ENCODE measurements at regions not wholly inside any gene's neighbourhood (a gene's known extent, or its start where the extent isn't known, plus 50 kb on each side); places are given as distances from the start of the nearest gene placed in this dataset.

DNA sequence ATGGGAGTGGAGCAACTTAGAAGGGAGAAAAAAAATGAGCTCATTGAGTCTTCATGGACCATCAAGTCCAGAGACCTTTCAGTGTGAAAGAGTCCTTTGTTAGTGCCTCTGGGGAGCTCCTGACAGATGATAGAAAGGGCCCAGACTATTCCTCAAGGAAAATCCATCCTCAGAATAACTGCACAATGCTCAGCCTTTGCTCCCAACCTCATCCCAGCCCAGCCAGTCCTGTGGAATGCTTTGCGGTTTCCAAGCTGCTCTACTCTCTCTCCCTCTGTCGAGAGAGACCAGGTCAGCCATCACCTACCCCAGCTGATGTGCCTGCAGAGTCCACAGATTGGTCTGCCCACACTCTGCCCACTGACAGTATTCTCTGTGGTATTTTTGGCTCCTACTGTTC is 406.2 kb downstream of the MFSD1 start (continued):
- no peak for TF ChIP-seq PPARA (CRISPR knock-in tag; IDR thresholded peaks at IDR 0.05; ENCODE audit: borderline replicate concordance)
- no peak for TF ChIP-seq ISL1 (CRISPR knock-in tag; IDR thresholded peaks at IDR 0.05)
- no peak for TF ChIP-seq ZNF8 (CRISPR knock-in tag; IDR thresholded peaks at IDR 0.05)
- TF ChIP-seq ZNF565 (CRISPR knock-in tag; conservative IDR thresholded peaks at IDR 0.05; ENCODE audit: low read depth), result no peak
- TF ChIP-seq TCF4 (CRISPR knock-in tag; IDR thresholded peaks at IDR 0.05; ENCODE audit: borderline replicate concordance), result no peak

DNA sequence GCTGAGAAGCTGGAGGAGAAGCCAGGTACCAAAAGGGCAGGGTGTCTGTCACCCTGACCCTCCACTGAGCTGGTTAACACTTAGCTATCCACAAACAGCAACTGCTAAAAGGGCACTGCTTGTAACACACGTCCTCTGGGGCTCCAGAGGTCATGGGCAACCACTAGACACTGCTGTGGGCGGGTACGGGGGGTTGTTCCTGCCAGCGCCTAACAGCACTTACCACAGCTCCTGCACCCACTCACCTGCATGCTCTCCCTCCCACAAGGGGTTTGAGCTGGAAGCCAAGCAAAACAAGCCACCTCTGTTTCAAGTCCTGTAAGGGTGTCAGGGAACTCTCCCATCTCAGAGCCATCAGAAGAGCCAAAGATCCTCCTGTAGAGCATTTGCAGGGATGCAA is 407.6 kb downstream of the MFSD1 start:
- no peak for TF ChIP-seq SNAI2 (CRISPR knock-in tag; IDR thresholded peaks at IDR 0.05)
- TF ChIP-seq ISL1 (CRISPR knock-in tag; IDR thresholded peaks at IDR 0.05), result no peak
- TF ChIP-seq PPARA (CRISPR knock-in tag; IDR thresholded peaks at IDR 0.05; ENCODE audit: borderline replicate concordance), result no peak
- TF ChIP-seq GLIS3 (CRISPR knock-in tag; IDR thresholded peaks at IDR 0.05), result no peak
- no peak for ATAC-seq

DNA sequence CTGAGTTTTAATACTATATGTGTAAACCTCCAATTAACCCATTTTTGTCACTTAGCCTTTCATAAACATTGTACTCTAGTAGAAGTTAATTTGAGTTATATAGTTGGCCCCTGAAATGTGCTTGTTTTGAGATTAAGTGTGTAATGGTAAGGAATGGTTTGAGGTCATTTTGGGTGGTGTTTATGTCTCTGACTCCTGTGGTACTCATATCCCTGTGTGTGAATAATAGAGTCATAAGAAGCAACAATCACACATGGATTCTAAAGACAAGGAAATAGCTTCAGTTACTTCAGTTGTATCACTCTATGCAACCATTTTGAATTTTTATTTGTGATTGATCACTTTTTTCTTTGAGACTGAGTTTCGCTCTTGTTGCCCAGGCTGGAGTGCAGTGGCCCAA is 408.5 kb downstream of the MFSD1 start:
- ATAC-seq, result no peak

DNA sequence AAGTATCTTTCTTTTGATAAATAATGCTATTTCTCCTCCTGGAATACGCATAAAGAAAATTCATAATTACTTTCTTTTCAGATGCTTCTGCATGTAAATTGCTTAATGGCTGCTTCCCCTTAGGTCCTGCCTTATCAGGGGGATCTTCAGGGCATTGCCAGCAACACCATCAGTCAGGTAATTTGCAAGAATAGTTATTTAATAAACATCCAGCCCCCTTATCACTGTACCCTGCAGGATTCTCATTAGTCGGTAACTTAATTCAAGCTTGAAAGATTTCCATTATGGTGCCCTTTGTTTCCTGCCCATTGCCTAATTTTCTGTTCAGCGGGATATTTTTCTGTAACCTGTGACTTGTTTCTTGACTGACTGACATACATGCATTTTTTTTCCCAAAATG is 414.5 kb downstream of the MFSD1 start:
- ATAC-seq, result no peak
- TF ChIP-seq, protein P1, sequence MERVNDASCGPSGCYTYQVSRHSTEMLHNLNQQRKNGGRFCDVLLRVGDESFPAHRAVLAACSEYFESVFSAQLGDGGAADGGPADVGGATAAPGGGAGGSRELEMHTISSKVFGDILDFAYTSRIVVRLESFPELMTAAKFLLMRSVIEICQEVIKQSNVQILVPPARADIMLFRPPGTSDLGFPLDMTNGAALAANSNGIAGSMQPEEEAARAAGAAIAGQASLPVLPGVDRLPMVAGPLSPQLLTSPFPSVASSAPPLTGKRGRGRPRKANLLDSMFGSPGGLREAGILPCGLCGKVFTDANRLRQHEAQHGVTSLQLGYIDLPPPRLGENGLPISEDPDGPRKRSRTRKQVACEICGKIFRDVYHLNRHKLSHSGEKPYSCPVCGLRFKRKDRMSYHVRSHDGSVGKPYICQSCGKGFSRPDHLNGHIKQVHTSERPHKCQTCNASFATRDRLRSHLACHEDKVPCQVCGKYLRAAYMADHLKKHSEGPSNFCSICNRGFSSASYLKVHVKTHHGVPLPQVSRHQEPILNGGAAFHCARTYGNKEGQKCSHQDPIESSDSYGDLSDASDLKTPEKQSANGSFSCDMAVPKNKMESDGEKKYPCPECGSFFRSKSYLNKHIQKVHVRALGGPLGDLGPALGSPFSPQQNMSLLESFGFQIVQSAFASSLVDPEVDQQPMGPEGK (CRISPR knock-in tag; IDR thresholded peaks at IDR 0.05; ENCODE audit: borderline replicate concordance), result no peak
- TF ChIP-seq ZNF70 (CRISPR knock-in tag; IDR thresholded peaks at IDR 0.05), result no peak
- no peak for TF ChIP-seq TOX (CRISPR knock-in tag; IDR thresholded peaks at IDR 0.05; ENCODE audit: borderline replicate concordance)

More for the DNA sequence above, 408.5 kb downstream of the MFSD1 start:
- TF ChIP-seq RARB (CRISPR knock-in tag; IDR thresholded peaks at IDR 0.05) (no peak), OSR1 (CRISPR knock-in tag; IDR thresholded peaks at IDR 0.05) (no peak), ARNTL (CRISPR knock-in tag; IDR thresholded peaks at IDR 0.05; ENCODE audit: borderline replicate concordance, low read depth) (no peak), PPARA (CRISPR knock-in tag; IDR thresholded peaks at IDR 0.05; ENCODE audit: borderline replicate concordance) (no peak), ESRRG (CRISPR knock-in tag; IDR thresholded peaks at IDR 0.05) (no peak), TCF4 (CRISPR knock-in tag; IDR thresholded peaks at IDR 0.05; ENCODE audit: borderline replicate concordance) (no peak), ZNF565 (CRISPR knock-in tag; conservative IDR thresholded peaks at IDR 0.05; ENCODE audit: low read depth) (no peak)
- TF ChIP-seq, protein P1 (CRISPR knock-in tag; IDR thresholded peaks at IDR 0.05; ENCODE audit: borderline replicate concordance), result no peak
- TF ChIP-seq, protein P2, sequence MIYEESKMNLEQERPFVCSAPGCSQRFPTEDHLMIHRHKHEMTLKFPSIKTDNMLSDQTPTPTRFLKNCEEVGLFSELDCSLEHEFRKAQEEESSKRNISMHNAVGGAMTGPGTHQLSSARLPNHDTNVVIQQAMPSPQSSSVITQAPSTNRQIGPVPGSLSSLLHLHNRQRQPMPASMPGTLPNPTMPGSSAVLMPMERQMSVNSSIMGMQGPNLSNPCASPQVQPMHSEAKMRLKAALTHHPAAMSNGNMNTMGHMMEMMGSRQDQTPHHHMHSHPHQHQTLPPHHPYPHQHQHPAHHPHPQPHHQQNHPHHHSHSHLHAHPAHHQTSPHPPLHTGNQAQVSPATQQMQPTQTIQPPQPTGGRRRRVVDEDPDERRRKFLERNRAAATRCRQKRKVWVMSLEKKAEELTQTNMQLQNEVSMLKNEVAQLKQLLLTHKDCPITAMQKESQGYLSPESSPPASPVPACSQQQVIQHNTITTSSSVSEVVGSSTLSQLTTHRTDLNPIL (CRISPR knock-in tag; IDR thresholded peaks at IDR 0.05; ENCODE audit: low read depth), result no peak

DNA sequence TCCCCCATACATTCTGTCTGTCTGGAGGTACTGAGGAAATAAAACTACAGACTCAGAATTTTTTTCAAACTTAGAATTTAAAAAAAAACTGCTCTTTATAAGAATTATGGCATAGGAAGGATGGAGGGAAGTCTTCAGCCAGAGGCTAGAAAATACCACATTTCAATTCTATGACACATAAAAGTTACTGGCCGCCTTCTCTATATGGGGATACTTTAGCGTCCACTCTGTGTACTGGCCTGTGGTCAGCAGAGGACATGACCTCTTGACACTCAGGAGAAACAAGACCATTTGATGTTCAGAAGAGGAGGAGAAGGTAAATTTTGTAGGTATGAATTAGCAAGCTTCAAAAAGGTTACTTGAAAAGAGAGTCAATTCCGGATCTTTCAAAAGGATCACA is 417.4 kb downstream of the MFSD1 start:
- no peak for ATAC-seq
- no peak for TF ChIP-seq ZNF70 (CRISPR knock-in tag; IDR thresholded peaks at IDR 0.05)
- TF ChIP-seq, protein P3, sequence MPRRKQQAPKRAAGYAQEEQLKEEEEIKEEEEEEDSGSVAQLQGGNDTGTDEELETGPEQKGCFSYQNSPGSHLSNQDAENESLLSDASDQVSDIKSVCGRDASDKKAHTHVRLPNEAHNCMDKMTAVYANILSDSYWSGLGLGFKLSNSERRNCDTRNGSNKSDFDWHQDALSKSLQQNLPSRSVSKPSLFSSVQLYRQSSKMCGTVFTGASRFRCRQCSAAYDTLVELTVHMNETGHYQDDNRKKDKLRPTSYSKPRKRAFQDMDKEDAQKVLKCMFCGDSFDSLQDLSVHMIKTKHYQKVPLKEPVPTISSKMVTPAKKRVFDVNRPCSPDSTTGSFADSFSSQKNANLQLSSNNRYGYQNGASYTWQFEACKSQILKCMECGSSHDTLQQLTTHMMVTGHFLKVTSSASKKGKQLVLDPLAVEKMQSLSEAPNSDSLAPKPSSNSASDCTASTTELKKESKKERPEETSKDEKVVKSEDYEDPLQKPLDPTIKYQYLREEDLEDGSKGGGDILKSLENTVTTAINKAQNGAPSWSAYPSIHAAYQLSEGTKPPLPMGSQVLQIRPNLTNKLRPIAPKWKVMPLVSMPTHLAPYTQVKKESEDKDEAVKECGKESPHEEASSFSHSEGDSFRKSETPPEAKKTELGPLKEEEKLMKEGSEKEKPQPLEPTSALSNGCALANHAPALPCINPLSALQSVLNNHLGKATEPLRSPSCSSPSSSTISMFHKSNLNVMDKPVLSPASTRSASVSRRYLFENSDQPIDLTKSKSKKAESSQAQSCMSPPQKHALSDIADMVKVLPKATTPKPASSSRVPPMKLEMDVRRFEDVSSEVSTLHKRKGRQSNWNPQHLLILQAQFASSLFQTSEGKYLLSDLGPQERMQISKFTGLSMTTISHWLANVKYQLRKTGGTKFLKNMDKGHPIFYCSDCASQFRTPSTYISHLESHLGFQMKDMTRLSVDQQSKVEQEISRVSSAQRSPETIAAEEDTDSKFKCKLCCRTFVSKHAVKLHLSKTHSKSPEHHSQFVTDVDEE (CRISPR knock-in tag; IDR thresholded peaks at IDR 0.05), result no peak
- no peak for TF ChIP-seq CSDC2 (CRISPR knock-in tag; IDR thresholded peaks at IDR 0.05)
- TF ChIP-seq TOX (CRISPR knock-in tag; IDR thresholded peaks at IDR 0.05; ENCODE audit: borderline replicate concordance), result no peak
- TF ChIP-seq, protein P4, sequence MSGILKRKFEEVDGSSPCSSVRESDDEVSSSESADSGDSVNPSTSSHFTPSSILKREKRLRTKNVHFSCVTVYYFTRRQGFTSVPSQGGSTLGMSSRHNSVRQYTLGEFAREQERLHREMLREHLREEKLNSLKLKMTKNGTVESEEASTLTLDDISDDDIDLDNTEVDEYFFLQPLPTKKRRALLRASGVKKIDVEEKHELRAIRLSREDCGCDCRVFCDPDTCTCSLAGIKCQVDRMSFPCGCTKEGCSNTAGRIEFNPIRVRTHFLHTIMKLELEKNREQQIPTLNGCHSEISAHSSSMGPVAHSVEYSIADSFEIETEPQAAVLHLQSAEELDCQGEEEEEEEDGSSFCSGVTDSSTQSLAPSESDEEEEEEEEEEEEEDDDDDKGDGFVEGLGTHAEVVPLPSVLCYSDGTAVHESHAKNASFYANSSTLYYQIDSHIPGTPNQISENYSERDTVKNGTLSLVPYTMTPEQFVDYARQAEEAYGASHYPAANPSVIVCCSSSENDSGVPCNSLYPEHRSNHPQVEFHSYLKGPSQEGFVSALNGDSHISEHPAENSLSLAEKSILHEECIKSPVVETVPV (CRISPR knock-in tag; IDR thresholded peaks at IDR 0.05), result no peak
- no peak for TF ChIP-seq ZFP3 (CRISPR knock-in tag; IDR thresholded peaks at IDR 0.05)
- no peak for TF ChIP-seq PPARA (CRISPR knock-in tag; IDR thresholded peaks at IDR 0.05; ENCODE audit: borderline replicate concordance)
- TF ChIP-seq ZC3H10 (CRISPR knock-in tag; IDR thresholded peaks at IDR 0.05), result no peak
- no peak for TF ChIP-seq OSR1 (CRISPR knock-in tag; IDR thresholded peaks at IDR 0.05)
- TF ChIP-seq BACH2 (CRISPR knock-in tag; IDR thresholded peaks at IDR 0.05; ENCODE audit: borderline replicate concordance), result no peak
- TF ChIP-seq, protein P5, sequence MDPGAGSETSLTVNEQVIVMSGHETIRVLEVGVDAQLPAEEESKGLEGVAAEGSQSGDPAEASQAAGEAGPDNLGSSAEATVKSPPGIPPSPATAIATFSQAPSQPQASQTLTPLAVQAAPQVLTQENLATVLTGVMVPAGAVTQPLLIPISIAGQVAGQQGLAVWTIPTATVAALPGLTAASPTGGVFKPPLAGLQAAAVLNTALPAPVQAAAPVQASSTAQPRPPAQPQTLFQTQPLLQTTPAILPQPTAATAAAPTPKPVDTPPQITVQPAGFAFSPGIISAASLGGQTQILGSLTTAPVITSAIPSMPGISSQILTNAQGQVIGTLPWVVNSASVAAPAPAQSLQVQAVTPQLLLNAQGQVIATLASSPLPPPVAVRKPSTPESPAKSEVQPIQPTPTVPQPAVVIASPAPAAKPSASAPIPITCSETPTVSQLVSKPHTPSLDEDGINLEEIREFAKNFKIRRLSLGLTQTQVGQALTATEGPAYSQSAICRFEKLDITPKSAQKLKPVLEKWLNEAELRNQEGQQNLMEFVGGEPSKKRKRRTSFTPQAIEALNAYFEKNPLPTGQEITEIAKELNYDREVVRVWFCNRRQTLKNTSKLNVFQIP (CRISPR knock-in tag; IDR thresholded peaks at IDR 0.05; ENCODE audit: borderline replicate concordance, low read depth), result no peak
- TF ChIP-seq SNAI2 (CRISPR knock-in tag; IDR thresholded peaks at IDR 0.05), result no peak
- no peak for TF ChIP-seq RARB (CRISPR knock-in tag; IDR thresholded peaks at IDR 0.05)
- TF ChIP-seq ZFP30 (CRISPR knock-in tag; IDR thresholded peaks at IDR 0.05), result no peak
- no peak for TF ChIP-seq ZNF565 (CRISPR knock-in tag; conservative IDR thresholded peaks at IDR 0.05; ENCODE audit: low read depth)

Data from SK-N-SH treated with all-trans-retinoic acid at 6 μM for 48 hours (cell line).